Calu3 (cell line): ENCODE measurements at regions not wholly inside any gene's neighbourhood (a gene's known extent, or its start where the extent isn't known, plus 50 kb on each side); places are given as distances from the start of the nearest gene placed in this dataset.

Source experiments
- BruUV-seq: library from RNA; stranded (reverse); fragments of 400-500 nt; replicated peaks from 2 replicates; lab custom pipeline; 2021; lab: Mats Ljungman, UMichigan
- CTCF ChIA-PET: fragments of 300-600 bp; sonication (Branson Sonifier 250); formaldehyde crosslinking; loops from one replicate; lab custom pipeline; 2022; ENCODE audit warnings: antibody characterized with exemption; lab: Charles Lee
- DNase-seq: peaks from one replicate; pipeline ENCODE4 v3.0.0; 2022
- H3K27ac Mint-ChIP-seq: one replicate; pipeline ENCODE4 v1.8.0; 2022; ENCODE audit warnings: mixed read lengths; ENCODE audit not compliant: unreplicated experiment
- H3K27me3 Mint-ChIP-seq: one replicate; pipeline ENCODE4 v1.8.0; 2022; ENCODE audit warnings: mixed read lengths; ENCODE audit not compliant: unreplicated experiment
- H3K36me3 Mint-ChIP-seq: one replicate; pipeline ENCODE4 v1.8.0; 2022; ENCODE audit warnings: mild to moderate bottlenecking, moderate library complexity, mixed read lengths; ENCODE audit not compliant: insufficient read depth, unreplicated experiment
- H3K4me1 Mint-ChIP-seq: one replicate; pipeline ENCODE4 v1.8.0; 2022; ENCODE audit warnings: mild to moderate bottlenecking, low read depth, mixed read lengths; ENCODE audit not compliant: unreplicated experiment
- H3K4me3 Mint-ChIP-seq: one replicate; pipeline ENCODE4 v1.8.0; 2022; ENCODE audit warnings: mild to moderate bottlenecking, low read depth, moderate library complexity, mixed read lengths; ENCODE audit not compliant: unreplicated experiment
- H3K9me3 Mint-ChIP-seq: one replicate; pipeline ENCODE4 v1.8.0; 2022; ENCODE audit warnings: low read depth, mixed read lengths; ENCODE audit not compliant: unreplicated experiment
- intact Hi-C: fragments of 100-400 bp; cut with micrococcal nuclease; formaldehyde crosslinking; loops from one replicate; pipeline ENCODE4 v1.10.0; 2022; ENCODE audit not compliant: unreplicated experiment
- TF ChIP-seq, protein P1 (sequence below): fragments of 200-600 bp; IDR thresholded peaks from one replicate; pipeline ENCODE4 v1.8.0; 2022; ENCODE audit warnings: antibody characterized with exemption; ENCODE audit not compliant: unreplicated experiment

DNA sequence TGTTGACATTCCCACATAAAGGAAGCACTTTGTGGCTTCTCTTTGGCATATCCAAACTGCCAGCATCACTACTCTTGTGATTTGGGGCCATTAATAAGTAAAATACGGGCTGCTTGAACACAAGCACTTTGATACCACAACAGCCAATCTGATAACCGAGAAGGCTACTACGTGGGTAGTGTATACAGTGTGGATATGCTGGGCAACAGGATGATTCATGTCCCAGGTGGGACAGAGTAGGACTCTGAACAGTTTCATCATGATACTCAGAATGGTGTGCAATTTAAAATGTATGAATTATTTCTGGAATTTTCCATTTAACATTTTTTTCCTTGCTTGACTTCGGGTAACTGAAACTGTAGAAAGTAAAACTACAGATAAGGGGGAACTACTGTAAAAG is 225.0 kb upstream of the DDHD1 start:
- Mint-ChIP-seq H3K9me3 (no peaks in the 10 kb centered on the region), H3K4me3 (no peak overlapping the region), H3K36me3 (no peaks in the 10 kb centered on the region), H3K27me3 (peaks cover 4% of the 10 kb centered on the region), H3K4me1 (no peaks in the 10 kb centered on the region), H3K27ac (no peak overlapping the region)
- BruUV-seq = no TSS peak
- CTCF ChIA-PET = no interaction called here
- DNase-seq = no peak
- TF ChIP-seq, protein P1, sequence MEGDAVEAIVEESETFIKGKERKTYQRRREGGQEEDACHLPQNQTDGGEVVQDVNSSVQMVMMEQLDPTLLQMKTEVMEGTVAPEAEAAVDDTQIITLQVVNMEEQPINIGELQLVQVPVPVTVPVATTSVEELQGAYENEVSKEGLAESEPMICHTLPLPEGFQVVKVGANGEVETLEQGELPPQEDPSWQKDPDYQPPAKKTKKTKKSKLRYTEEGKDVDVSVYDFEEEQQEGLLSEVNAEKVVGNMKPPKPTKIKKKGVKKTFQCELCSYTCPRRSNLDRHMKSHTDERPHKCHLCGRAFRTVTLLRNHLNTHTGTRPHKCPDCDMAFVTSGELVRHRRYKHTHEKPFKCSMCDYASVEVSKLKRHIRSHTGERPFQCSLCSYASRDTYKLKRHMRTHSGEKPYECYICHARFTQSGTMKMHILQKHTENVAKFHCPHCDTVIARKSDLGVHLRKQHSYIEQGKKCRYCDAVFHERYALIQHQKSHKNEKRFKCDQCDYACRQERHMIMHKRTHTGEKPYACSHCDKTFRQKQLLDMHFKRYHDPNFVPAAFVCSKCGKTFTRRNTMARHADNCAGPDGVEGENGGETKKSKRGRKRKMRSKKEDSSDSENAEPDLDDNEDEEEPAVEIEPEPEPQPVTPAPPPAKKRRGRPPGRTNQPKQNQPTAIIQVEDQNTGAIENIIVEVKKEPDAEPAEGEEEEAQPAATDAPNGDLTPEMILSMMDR = no peak
- intact Hi-C loops = no loop called here

DNA sequence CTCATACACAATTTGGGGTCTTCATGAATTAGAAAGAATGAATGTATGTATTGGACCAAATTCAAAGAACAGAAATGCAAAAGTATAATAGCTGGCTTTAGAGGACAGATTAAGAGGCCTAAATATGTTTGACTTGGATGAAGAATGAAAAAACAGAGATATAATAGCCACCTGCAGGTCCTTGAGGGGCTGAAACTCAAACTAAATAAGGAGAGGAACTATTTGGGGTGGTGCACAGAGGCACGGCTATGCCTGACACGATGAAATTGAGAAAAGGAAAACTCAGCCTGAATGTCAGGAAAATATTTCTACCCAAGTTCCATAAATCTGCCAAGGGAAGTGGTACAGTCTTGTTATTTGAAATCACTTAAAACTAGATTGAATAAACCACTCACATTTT is 222.9 kb upstream of the DDHD1 start:
- CTCF ChIA-PET = no interaction called here
- H3K4me1 Mint-ChIP-seq = no peaks in the 10 kb centered on the region
- no peaks in the 10 kb centered on the region for H3K36me3 Mint-ChIP-seq
- no peak for DNase-seq
- H3K27me3 Mint-ChIP-seq = peaks cover 25% of the 10 kb centered on the region
- TF ChIP-seq, protein P1 = no peak
- H3K4me3 Mint-ChIP-seq = no peak overlapping the region
- H3K9me3 Mint-ChIP-seq = no peaks in the 10 kb centered on the region
- intact Hi-C loops = no loop called here
- BruUV-seq = no TSS peak
- no peak overlapping the region for H3K27ac Mint-ChIP-seq

- Mint-ChIP-seq H3K4me3 (no peak overlapping the region), H3K27ac (no peak overlapping the region), H3K36me3 (no peaks in the 10 kb centered on the region), H3K27me3 (peaks cover 29% of the 10 kb centered on the region), H3K4me1 (no peaks in the 10 kb centered on the region), H3K9me3 (no peaks in the 10 kb centered on the region)
- CTCF ChIA-PET = no interaction called here
- TF ChIP-seq, protein P1 = no peak
- no peak for DNase-seq
- intact Hi-C loops = no loop called here
- BruUV-seq = no TSS peak
Measured at GRCh38 chr14:53375599-53375998, 222.5 kb upstream of the DDHD1 start.

- CTCF ChIA-PET = interaction anchor here (0.6 kb wide), 1 partner anchor 608 kb away, joined by 11 read pairs; no protein-coding TSS in a partner anchor
- Mint-ChIP-seq H3K4me3 (no peak overlapping the region), H3K27ac (no peak overlapping the region), H3K9me3 (no peaks in the 10 kb centered on the region), H3K4me1 (no peaks in the 10 kb centered on the region), H3K36me3 (no peaks in the 10 kb centered on the region), H3K27me3 (peaks cover 37% of the 10 kb centered on the region)
- DNase-seq = no peak
- no TSS peak for BruUV-seq
- TF ChIP-seq, protein P1 = no peak
- intact Hi-C loops = no loop called here
Measured at GRCh38 chr14:53368711-53369201, 215.6 kb upstream of the DDHD1 start.
